GM12874 (cell line): ENCODE measurements at regions not wholly inside any gene's neighbourhood (a gene's known extent, or its start where the extent isn't known, plus 50 kb on each side); places are given as distances from the start of the nearest gene placed in this dataset.

ENCODE experiments used
- CTCF ChIP-seq: IDR thresholded peaks from 2 replicates; pipeline ENCODE4 v1.5.1; 2011; ENCODE audit warnings: low read depth, mild to moderate bottlenecking, control low read depth, low read length, moderate library complexity; ENCODE audit not compliant: insufficient read depth

GRCh38 chr6:15715060-15715459 lies 52.2 kb upstream of the DTNBP1 start:
- no peak for TF ChIP-seq CTCF

- no peak for TF ChIP-seq CTCF
These were observed 51.8 kb upstream of the DTNBP1 start for GRCh38 chr6:15714658-15715057.

- TF ChIP-seq CTCF, result no peak
These were observed 50.5 kb upstream of the DTNBP1 start for GRCh38 chr6:15713325-15713724.

GRCh38 chr6:15712797-15713196 lies 50.0 kb upstream of the DTNBP1 start:
- no peak for TF ChIP-seq CTCF
